NT2/D1 (cell line): ENCODE measurements at regions not wholly inside any gene's neighbourhood (a gene's known extent, or its start where the extent isn't known, plus 50 kb on each side); places are given as distances from the start of the nearest gene placed in this dataset.
"Not testable (repeated sequence)": the region's sequence is repeated elsewhere in the genome, so short reads cannot be mapped to it uniquely, and the experiment has no call there.

Experiments
- DNase-seq: peaks from one replicate; pipeline ENCODE4 v3.0.0-alpha.2; 2011; ENCODE audit warnings: low read depth, low spot score
- H3K27me3 ChIP-seq: 2 replicates; pipeline ENCODE4 v1.6.0; 2011; ENCODE audit warnings: mild to moderate bottlenecking; ENCODE audit not compliant: insufficient read length, insufficient read depth
- H3K36me3 ChIP-seq: 2 replicates; pipeline ENCODE4 v1.6.1; 2011; ENCODE audit warnings: mild to moderate bottlenecking, low read length, mixed read lengths; ENCODE audit not compliant: insufficient read depth, insufficient read length
- H3K4me1 ChIP-seq: 2 replicates; pipeline ENCODE4 v1.5.1; 2011; ENCODE audit not compliant: insufficient read depth, insufficient read length
- H3K4me3 ChIP-seq: 2 replicates; pipeline ENCODE4 v1.5.1; 2011; ENCODE audit warnings: low read depth; ENCODE audit not compliant: insufficient read length
- H3K9ac ChIP-seq: 2 replicates; pipeline ENCODE4 v1.6.0; 2011; ENCODE audit warnings: low read depth; ENCODE audit not compliant: insufficient read length
- H3K9me3 ChIP-seq: 2 replicates; pipeline ENCODE4 v1.5.1; 2011; ENCODE audit warnings: mild to moderate bottlenecking, low read length; ENCODE audit not compliant: insufficient read depth
- SUZ12 ChIP-seq: IDR thresholded peaks from 2 replicates; pipeline ENCODE4 v1.6.1; 2011; ENCODE audit not compliant: insufficient read length, insufficient read depth; ENCODE audit errors: extremely low read depth
- YY1 ChIP-seq: IDR thresholded peaks from 2 replicates; pipeline ENCODE4 v1.6.1; 2011; ENCODE audit not compliant: insufficient read length, insufficient read depth
- ZNF274 ChIP-seq: IDR thresholded peaks from 2 replicates; pipeline ENCODE4 v1.6.1; 2011; ENCODE audit warnings: mild to moderate bottlenecking, low read depth, low read length

DNA sequence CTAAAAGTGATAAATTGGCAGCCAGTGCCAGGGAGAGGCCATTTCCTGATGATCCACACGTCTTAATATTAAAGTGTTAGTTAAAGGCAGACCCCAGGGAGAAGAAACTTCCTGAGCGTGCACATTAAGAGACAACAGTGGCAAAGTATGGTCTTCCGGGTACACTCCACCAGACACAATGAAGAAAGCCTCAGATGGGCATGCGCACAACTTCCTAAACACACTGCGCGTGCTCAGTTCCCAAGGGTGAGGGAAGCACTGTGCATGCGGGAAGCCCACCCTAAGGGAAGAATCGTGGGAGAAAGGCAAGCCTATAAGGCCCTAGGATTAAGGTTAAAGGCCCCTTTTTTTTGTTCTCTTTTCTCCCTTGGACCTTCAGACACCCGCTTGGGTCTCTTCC, 140.7 kb upstream of the CDKN3 start:
- peaks cover 13% of the 10 kb centered on the region for H3K27me3 ChIP-seq
- no peaks in the 10 kb centered on the region for H3K36me3 ChIP-seq
- no peak overlapping the region for H3K9ac ChIP-seq
- peaks cover 9% of the 10 kb centered on the region; the same call in 1 of the 2 replicates for H3K9me3 ChIP-seq
- TF ChIP-seq SUZ12 = no peak
- no peak for TF ChIP-seq ZNF274
- TF ChIP-seq YY1 = no peak
- DNase-seq = no peak
- no peak overlapping the region for H3K4me3 ChIP-seq
- no peaks in the 10 kb centered on the region for H3K4me1 ChIP-seq

DNA sequence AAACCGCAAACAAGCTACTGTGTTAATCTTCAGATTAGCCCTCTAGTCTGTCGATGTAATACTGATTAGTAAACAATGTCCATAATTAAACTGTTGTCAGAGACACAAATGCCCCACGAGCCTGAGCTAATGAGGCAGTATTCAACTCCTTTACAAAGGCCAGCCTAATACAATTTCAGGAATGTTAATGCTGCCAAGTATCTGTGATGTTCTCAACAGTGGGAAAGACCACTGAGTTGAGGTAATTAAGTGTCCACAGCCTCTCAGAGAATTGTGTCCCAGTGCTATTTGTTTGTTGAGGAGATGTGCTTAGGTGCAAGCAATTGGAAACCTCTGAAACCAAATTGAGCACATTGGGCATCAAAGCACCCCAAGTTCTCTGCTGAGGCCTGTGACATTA, 139.4 kb upstream of the CDKN3 start:
- peak; percentile 67 for DNase-seq
- H3K4me1 ChIP-seq = no peaks in the 10 kb centered on the region
- TF ChIP-seq YY1 (no peak), SUZ12 (no peak), ZNF274 (no peak)
- no peaks in the 10 kb centered on the region for H3K36me3 ChIP-seq
- H3K27me3 ChIP-seq = peaks cover 13% of the 10 kb centered on the region
- H3K9ac ChIP-seq = no peak overlapping the region
- peaks cover 9% of the 10 kb centered on the region; the same call in 1 of the 2 replicates for H3K9me3 ChIP-seq
- H3K4me3 ChIP-seq = no peak overlapping the region

DNA sequence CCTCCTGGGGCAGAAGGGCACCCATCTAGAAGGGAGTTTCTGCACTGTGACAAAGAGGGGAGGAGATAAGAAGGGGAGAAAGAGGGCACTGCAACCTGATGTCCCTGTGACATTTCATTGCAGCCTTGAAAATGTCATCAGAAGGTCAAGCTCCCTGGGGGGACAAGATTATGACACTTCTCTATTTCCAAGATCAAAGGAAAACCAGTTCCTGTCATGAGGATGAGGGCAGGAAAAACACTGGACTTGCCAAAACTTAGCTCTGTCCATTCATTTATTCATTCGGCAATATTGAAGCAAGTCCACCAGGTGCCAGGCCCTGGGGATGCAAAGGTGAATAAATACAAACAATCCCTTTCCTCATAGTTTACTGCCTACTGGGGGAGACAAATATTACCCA, 138.4 kb upstream of the CDKN3 start:
- Histone ChIP-seq H3K9ac (no peak overlapping the region), H3K9me3 (peaks cover 9% of the 10 kb centered on the region; the same call in 1 of the 2 replicates), H3K4me1 (no peaks in the 10 kb centered on the region), H3K27me3 (peaks cover 13% of the 10 kb centered on the region), H3K36me3 (no peaks in the 10 kb centered on the region), H3K4me3 (no peak overlapping the region)
- no peak for TF ChIP-seq ZNF274
- TF ChIP-seq SUZ12 = no peak
- TF ChIP-seq YY1 = no peak
- no peak for DNase-seq

DNA sequence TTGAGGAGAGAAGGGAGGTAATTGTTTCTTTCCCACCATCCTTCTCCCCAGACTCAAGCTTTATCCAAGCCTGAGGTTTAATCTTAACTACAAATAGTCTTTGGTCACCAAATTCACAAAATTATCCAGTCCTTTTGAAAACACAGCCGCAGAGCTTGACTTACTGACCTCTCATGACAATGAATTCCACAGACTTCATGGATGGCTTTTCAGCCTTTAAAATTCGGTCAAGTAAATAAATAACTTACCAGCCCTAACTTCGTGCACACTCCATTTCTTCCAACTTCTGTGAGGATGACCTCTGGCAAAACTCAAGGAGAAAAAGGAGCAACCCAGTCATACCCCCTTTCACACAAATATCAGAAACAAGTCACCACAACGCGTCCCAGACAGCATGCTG, 137.0 kb upstream of the CDKN3 start:
- peaks cover 9% of the 10 kb centered on the region; the same call in 1 of the 2 replicates for H3K9me3 ChIP-seq
- no peak overlapping the region for H3K9ac ChIP-seq
- H3K4me3 ChIP-seq = no peak overlapping the region
- TF ChIP-seq YY1 (no peak), SUZ12 (no peak), ZNF274 (no peak)
- H3K36me3 ChIP-seq = no peaks in the 10 kb centered on the region
- peaks cover 12% of the 10 kb centered on the region for H3K27me3 ChIP-seq
- no peak for DNase-seq
- H3K4me1 ChIP-seq = no peaks in the 10 kb centered on the region

DNA sequence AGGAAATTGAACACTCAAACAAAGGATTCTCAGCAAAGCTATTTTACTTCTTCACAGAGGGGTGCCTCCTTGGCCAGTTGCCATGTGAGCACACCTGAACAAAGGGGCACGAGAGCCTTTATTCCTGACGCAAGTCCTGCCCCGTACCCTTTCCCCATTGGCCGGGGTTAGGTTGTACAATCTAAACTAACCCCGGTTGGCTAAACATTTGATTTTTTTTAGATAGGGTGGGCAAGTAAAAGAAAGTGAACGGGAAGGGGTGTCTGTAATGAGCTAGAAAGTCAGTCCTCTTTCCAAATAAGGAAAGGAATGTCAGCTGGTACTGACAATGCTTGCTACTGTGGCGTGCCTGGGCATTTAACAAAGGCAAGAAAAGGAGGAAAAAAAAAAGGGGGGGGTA, 135.5 kb upstream of the CDKN3 start:
- Histone ChIP-seq H3K4me3 (no peak overlapping the region), H3K36me3 (no peaks in the 10 kb centered on the region), H3K9ac (no peak overlapping the region), H3K9me3 (no peaks in the 10 kb centered on the region), H3K27me3 (no peaks in the 10 kb centered on the region), H3K4me1 (no peaks in the 10 kb centered on the region)
- TF ChIP-seq ZNF274 (no peak), YY1 (no peak), SUZ12 (no peak)
- no peak for DNase-seq

DNA sequence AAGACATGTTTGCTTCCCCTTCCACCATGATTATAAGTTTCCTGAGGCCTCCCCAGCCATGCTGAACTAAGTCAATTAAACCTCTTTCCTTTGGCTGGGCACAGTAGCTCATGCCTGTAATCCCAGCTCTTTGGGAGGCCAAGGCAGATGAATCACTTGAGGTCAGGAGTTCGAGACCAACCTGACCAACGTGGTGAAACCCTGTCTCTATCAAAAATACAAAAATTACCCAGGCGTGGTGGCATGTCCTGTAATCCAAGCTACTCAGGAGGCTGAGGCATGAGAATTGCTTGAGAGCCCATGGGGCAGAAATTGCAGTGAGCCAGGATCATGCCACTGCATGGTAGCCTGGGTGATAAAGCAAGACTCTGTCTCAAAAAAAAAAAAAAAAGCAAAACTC, 130.2 kb upstream of the CDKN3 start:
- H3K4me3 ChIP-seq, H3K4me1 ChIP-seq, H3K27me3 ChIP-seq, H3K9ac ChIP-seq, H3K9me3 ChIP-seq, DNase-seq, H3K36me3 ChIP-seq: not testable (repeated sequence)

DNA sequence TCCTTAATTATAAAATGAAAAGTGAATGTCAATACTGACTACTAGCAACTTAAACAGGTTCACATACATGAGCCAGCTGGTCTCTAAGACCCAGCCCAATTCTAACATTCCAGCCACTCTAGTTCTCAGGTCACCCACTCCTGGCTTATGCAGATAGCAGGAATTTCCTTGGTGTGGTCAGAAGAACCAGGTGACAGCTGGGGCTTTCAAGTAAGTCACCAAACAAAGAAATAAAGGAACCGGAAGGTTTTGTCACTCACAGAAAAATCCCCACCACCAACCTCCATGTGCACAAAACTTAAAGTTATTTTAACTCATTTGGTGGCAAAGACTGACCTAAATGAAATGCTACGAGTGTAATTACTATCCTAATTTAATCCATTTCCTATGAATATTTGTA, 129.6 kb upstream of the CDKN3 start:
- Histone ChIP-seq H3K9me3 (no peaks in the 10 kb centered on the region), H3K36me3 (no peaks in the 10 kb centered on the region), H3K27me3 (no peaks in the 10 kb centered on the region), H3K4me1 (no peaks in the 10 kb centered on the region), H3K9ac (no peak overlapping the region), H3K4me3 (no peak overlapping the region)
- no peak for TF ChIP-seq ZNF274
- TF ChIP-seq SUZ12 = no peak
- TF ChIP-seq YY1 = no peak
- no peak for DNase-seq
